ENCODE measurements at regions not wholly inside any gene's neighbourhood (a gene's known extent, or its start where the extent isn't known, plus 50 kb on each side); places are given as distances from the start of the nearest gene placed in this dataset.

DNA sequence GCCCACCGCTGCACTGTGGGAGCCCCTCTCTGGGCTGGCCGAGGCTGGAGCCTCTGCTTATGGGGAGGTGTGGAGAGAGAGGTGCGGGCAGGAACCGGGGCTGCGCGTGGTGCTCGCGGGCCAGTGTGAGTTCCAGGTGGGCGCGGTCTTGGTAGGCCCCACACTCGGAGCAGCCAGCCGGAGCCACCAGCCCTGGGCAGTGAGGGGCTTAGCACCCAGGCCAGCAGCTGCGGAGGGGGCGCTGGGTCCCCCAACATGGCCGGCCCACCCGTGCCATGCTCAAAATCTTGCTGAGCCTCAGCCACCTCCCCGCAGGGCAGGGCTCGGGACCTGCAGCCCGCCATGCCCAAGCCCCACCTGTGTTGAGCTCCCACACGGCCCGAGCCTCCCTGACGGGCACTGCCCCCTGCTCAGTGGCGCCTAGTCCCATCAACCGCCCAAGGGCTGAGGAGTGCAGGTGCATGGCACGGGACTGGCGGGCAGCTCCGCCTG is 856.8 kb upstream of the CELF2 start:
- TF ChIP-seq RAD21 (IDR thresholded peaks at IDR 0.05; ENCODE audit: low read depth) (no peak), POLR2AphosphoS5 (IDR thresholded peaks at IDR 0.05; ENCODE audit: low read depth, low read length) (no peak), POLR2A (IDR thresholded peaks at IDR 0.05; ENCODE audit: borderline replicate concordance, extremely low read depth, insufficient read depth, insufficient read length) (no peak)
- TF ChIP-seq, protein P1, sequence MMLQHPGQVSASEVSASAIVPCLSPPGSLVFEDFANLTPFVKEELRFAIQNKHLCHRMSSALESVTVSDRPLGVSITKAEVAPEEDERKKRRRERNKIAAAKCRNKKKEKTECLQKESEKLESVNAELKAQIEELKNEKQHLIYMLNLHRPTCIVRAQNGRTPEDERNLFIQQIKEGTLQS (IDR thresholded peaks at IDR 0.05): no peak
- TF ChIP-seq, protein P2, sequence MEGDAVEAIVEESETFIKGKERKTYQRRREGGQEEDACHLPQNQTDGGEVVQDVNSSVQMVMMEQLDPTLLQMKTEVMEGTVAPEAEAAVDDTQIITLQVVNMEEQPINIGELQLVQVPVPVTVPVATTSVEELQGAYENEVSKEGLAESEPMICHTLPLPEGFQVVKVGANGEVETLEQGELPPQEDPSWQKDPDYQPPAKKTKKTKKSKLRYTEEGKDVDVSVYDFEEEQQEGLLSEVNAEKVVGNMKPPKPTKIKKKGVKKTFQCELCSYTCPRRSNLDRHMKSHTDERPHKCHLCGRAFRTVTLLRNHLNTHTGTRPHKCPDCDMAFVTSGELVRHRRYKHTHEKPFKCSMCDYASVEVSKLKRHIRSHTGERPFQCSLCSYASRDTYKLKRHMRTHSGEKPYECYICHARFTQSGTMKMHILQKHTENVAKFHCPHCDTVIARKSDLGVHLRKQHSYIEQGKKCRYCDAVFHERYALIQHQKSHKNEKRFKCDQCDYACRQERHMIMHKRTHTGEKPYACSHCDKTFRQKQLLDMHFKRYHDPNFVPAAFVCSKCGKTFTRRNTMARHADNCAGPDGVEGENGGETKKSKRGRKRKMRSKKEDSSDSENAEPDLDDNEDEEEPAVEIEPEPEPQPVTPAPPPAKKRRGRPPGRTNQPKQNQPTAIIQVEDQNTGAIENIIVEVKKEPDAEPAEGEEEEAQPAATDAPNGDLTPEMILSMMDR (IDR thresholded peaks at IDR 0.05 in 2 of 3, conservative IDR thresholded peaks at IDR 0.05 in 1 of 3; ENCODE audit: borderline replicate concordance in 1 of 3, insufficient read depth in 1 of 3, low read depth in 2 of 3, low read length in 2 of 3): no peak
- TF ChIP-seq, protein P3, sequence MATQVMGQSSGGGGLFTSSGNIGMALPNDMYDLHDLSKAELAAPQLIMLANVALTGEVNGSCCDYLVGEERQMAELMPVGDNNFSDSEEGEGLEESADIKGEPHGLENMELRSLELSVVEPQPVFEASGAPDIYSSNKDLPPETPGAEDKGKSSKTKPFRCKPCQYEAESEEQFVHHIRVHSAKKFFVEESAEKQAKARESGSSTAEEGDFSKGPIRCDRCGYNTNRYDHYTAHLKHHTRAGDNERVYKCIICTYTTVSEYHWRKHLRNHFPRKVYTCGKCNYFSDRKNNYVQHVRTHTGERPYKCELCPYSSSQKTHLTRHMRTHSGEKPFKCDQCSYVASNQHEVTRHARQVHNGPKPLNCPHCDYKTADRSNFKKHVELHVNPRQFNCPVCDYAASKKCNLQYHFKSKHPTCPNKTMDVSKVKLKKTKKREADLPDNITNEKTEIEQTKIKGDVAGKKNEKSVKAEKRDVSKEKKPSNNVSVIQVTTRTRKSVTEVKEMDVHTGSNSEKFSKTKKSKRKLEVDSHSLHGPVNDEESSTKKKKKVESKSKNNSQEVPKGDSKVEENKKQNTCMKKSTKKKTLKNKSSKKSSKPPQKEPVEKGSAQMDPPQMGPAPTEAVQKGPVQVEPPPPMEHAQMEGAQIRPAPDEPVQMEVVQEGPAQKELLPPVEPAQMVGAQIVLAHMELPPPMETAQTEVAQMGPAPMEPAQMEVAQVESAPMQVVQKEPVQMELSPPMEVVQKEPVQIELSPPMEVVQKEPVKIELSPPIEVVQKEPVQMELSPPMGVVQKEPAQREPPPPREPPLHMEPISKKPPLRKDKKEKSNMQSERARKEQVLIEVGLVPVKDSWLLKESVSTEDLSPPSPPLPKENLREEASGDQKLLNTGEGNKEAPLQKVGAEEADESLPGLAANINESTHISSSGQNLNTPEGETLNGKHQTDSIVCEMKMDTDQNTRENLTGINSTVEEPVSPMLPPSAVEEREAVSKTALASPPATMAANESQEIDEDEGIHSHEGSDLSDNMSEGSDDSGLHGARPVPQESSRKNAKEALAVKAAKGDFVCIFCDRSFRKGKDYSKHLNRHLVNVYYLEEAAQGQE (IDR thresholded peaks at IDR 0.05; ENCODE audit: low read depth): no peak

Measured in HCT116 (cell line).